ENCODE measurements at regions not wholly inside any gene's neighbourhood (a gene's known extent, or its start where the extent isn't known, plus 50 kb on each side); places are given as distances from the start of the nearest gene placed in this dataset.

DNA sequence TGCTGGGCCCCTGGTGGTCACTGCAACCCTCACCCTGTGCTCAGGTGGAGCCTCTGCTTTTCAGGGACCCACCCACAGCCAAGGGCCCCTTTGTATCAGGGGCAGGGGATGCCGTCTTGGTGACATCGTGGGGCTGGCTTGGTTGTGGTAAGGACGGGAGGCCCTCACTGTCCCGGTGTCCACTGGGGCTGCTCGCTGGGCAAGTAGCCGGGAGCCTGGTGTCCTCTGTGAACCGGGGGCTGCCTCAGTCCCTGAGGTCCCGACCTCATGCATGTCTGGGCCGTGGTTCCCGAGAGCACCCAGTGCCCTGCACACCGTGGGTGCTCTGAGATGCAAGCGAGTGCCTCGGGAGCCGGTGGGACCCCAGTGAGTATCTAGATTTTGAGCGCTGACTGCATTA, 56.0 kb upstream of the TTC34 start:
- Mint-ChIP-seq H3K27ac (no peak overlapping the region), H3K4me3 (no peak overlapping the region), H3K27me3 (ENCODE audit: insufficient read depth, low read depth) (peaks cover 15% of the 10 kb centered on the region), H3K36me3 (no peaks in the 10 kb centered on the region), H3K4me1 (peaks cover 18% of the 10 kb centered on the region), H3K9me3 (peaks cover 3% of the 10 kb centered on the region)
- Histone ChIP-seq H4K20me1 (ENCODE audit: low read depth) (no peaks in the 10 kb centered on the region), H3K36me3 (no peaks in the 10 kb centered on the region), H3K27ac (no peak overlapping the region), H3F3A (ENCODE audit: low read depth) (no peaks in the 10 kb centered on the region), H3K79me2 (ENCODE audit: low read depth) (no peaks in the 10 kb centered on the region), H3K9me3 (ENCODE audit: low read depth) (peaks cover 5% of the 10 kb centered on the region), H3K4me2 (no peak overlapping the region), H3K4me3 (no peak overlapping the region), H3K4me1 (no peaks in the 10 kb centered on the region), H3K27me3 (no peaks in the 10 kb centered on the region), H2AFZ (replicated peaks) (no peak overlapping the region), H3K9ac (no peak overlapping the region)
- TF ChIP-seq, protein P1, sequence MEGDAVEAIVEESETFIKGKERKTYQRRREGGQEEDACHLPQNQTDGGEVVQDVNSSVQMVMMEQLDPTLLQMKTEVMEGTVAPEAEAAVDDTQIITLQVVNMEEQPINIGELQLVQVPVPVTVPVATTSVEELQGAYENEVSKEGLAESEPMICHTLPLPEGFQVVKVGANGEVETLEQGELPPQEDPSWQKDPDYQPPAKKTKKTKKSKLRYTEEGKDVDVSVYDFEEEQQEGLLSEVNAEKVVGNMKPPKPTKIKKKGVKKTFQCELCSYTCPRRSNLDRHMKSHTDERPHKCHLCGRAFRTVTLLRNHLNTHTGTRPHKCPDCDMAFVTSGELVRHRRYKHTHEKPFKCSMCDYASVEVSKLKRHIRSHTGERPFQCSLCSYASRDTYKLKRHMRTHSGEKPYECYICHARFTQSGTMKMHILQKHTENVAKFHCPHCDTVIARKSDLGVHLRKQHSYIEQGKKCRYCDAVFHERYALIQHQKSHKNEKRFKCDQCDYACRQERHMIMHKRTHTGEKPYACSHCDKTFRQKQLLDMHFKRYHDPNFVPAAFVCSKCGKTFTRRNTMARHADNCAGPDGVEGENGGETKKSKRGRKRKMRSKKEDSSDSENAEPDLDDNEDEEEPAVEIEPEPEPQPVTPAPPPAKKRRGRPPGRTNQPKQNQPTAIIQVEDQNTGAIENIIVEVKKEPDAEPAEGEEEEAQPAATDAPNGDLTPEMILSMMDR (IDR thresholded peaks at IDR 0.05), result no peak
- TF ChIP-seq EZH2phosphoT487 (IDR thresholded peaks at IDR 0.05) (no peak), EZH2 (IDR thresholded peaks at IDR 0.05) (no peak)
- DNase-seq (ENCODE audit: low spot score), result no peak

GRCh38 chr1:2858676-2859075, 57.2 kb upstream of the TTC34 start:
- Mint-ChIP-seq H3K4me1 (peaks cover 18% of the 10 kb centered on the region), H3K27me3 (ENCODE audit: insufficient read depth, low read depth) (peaks cover 8% of the 10 kb centered on the region), H3K36me3 (no peaks in the 10 kb centered on the region), H3K27ac (peak overlapping the region; percentile 32), H3K9me3 (peaks cover 3% of the 10 kb centered on the region), H3K4me3 (no peak overlapping the region)
- no peak overlapping the region for H3K27ac ChIP-seq
- no peaks in the 10 kb centered on the region for H3K36me3 ChIP-seq
- H3K27me3 ChIP-seq, result no peaks in the 10 kb centered on the region
- peaks cover 5% of the 10 kb centered on the region for H3K9me3 ChIP-seq (ENCODE audit: low read depth)
- TF ChIP-seq, protein P1 (IDR thresholded peaks at IDR 0.05), result no peak
- no peak for TF ChIP-seq EZH2phosphoT487 (IDR thresholded peaks at IDR 0.05)
- no peak for TF ChIP-seq EZH2 (IDR thresholded peaks at IDR 0.05)
- no peak overlapping the region for H3K4me2 ChIP-seq
- H3K4me1 ChIP-seq, result no peaks in the 10 kb centered on the region
- H2AFZ ChIP-seq (replicated peaks), result no peak overlapping the region
- H3K4me3 ChIP-seq, result no peak overlapping the region
- H3K9ac ChIP-seq, result no peak overlapping the region
- H3K79me2 ChIP-seq (ENCODE audit: low read depth), result no peaks in the 10 kb centered on the region
- no peaks in the 10 kb centered on the region for H3F3A ChIP-seq (ENCODE audit: low read depth)
- DNase-seq (ENCODE audit: low spot score), result no peak
- no peaks in the 10 kb centered on the region for H4K20me1 ChIP-seq (ENCODE audit: low read depth)

GRCh38 chr1:2859219-2859880, 57.9 kb upstream of the TTC34 start:
- H3K9me3 Mint-ChIP-seq, result peaks cover 3% of the 10 kb centered on the region
- no peak for DNase-seq (ENCODE audit: low spot score)
- no peaks in the 10 kb centered on the region for H3K36me3 Mint-ChIP-seq
- H3K27me3 Mint-ChIP-seq (ENCODE audit: insufficient read depth, low read depth), result peaks cover 8% of the 10 kb centered on the region
- H2AFZ ChIP-seq (replicated peaks), result no peak overlapping the region
- H3K27me3 ChIP-seq, result no peaks in the 10 kb centered on the region
- H3K9me3 ChIP-seq (ENCODE audit: low read depth), result peaks cover 5% of the 10 kb centered on the region
- H3K4me3 ChIP-seq, result no peak overlapping the region
- no peaks in the 10 kb centered on the region for H3K79me2 ChIP-seq (ENCODE audit: low read depth)
- no peak overlapping the region for H3K4me3 Mint-ChIP-seq
- no peak overlapping the region for H3K27ac Mint-ChIP-seq
- no peaks in the 10 kb centered on the region for H3K4me1 ChIP-seq
- no peak overlapping the region for H3K4me2 ChIP-seq
- peaks cover 18% of the 10 kb centered on the region for H3K4me1 Mint-ChIP-seq
- no peaks in the 10 kb centered on the region for H3F3A ChIP-seq (ENCODE audit: low read depth)
- no peaks in the 10 kb centered on the region for H4K20me1 ChIP-seq (ENCODE audit: low read depth)
- H3K36me3 ChIP-seq, result no peaks in the 10 kb centered on the region
- no peak overlapping the region for H3K27ac ChIP-seq
- TF ChIP-seq EZH2 (IDR thresholded peaks at IDR 0.05) (no peak), EZH2phosphoT487 (IDR thresholded peaks at IDR 0.05) (no peak)
- TF ChIP-seq, protein P1 (IDR thresholded peaks at IDR 0.05), result no peak
- H3K9ac ChIP-seq, result no peak overlapping the region
